ENCODE measurements at regions not wholly inside any gene's neighbourhood (a gene's known extent, or its start where the extent isn't known, plus 50 kb on each side); places are given as distances from the start of the nearest gene placed in this dataset.

DNA sequence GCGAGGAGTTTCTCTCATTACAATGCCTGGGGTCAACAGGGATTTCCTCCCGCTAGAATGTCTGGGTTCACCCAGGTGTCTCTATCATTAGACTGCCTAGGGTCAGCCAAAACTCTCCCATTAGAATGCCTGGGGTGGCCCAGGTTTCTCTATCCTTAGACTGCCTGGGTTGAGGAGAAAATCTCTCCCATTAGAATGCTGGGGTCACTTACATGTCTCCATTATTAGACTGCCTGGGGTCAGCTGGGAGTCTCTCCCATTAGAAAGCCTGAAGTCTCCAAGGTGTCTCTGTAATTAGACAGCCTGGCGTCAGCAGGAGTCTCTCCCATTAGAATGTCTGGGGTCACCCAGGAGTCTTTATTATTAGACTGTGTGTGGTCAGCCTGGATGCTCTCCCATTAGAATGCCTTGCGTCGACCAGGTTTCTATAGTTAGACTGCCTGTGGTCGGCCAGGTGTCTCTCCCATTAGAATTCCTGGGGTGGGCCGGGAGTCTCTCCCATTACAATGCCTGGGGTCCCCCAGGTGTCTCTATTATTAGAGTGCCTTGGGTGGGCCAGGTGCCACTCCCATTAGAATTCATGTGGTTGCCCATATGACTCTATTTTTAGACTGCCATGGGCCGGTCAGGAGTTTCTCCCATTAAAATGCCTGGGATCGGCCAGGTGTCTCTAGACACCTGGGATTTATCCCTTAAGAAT lies 2272.1 kb downstream of the TP53TG3F start:
- Histone ChIP-seq H3K18ac (ENCODE audit: insufficient read length, low read depth, low read length) (no peak overlapping the region), H3K27ac (ENCODE audit: insufficient read length, low read depth, low read length) (no peak overlapping the region)

More for the DNA sequence above, 2272.1 kb downstream of the TP53TG3F start:
- Histone ChIP-seq H2BK20ac (ENCODE audit: low read depth, low read length, poor library complexity, severe bottlenecking) (no peak overlapping the region), H2BK5ac (ENCODE audit: insufficient read length, low read length) (no peak overlapping the region), H3K23me2 (ENCODE audit: insufficient read length, low read depth, low read length, poor library complexity, severe bottlenecking) (no peaks in the 10 kb centered on the region), H4K5ac (ENCODE audit: insufficient read length, low read depth, low read length) (no peak overlapping the region), H3T11ph (ENCODE audit: low read length) (no peak overlapping the region), H2AK5ac (ENCODE audit: insufficient read length, low read length) (no peak overlapping the region), H3K23ac (ENCODE audit: insufficient read length, low read depth, low read length) (no peak overlapping the region), H3K79me1 (ENCODE audit: insufficient read depth, low read depth, low read length, poor library complexity, severe bottlenecking) (no peaks in the 10 kb centered on the region), H3K27me3 (ENCODE audit: insufficient read depth, low read length) (no peaks in the 10 kb centered on the region), H4K20me1 (ENCODE audit: control insufficient read depth, insufficient read depth, insufficient read length) (no peaks in the 10 kb centered on the region), H2AFZ (ENCODE audit: low read length) (no peak overlapping the region), H3K4me1 (ENCODE audit: insufficient read depth, low read length) (no peaks in the 10 kb centered on the region), H3K79me2 (ENCODE audit: insufficient read depth, low read length) (no peaks in the 10 kb centered on the region), H4K91ac (ENCODE audit: insufficient read length, low read depth, low read length) (no peak overlapping the region), H3K56ac (ENCODE audit: insufficient read length, low read depth, low read length) (no peak overlapping the region), H3K4me2 (ENCODE audit: insufficient read depth, insufficient read length, low read length) (no peak overlapping the region), H3K14ac (ENCODE audit: insufficient read depth, low read length) (no peak overlapping the region), H2BK12ac (ENCODE audit: insufficient read length, low read depth, low read length) (no peak overlapping the region), H4K8ac (replicated peaks; ENCODE audit: insufficient read length, low read depth, low read length) (no peak overlapping the region), H3K9me3 (ENCODE audit: control insufficient read depth, low read depth, low read length) (peaks cover 81% of the 10 kb centered on the region), H2BK120ac (ENCODE audit: low read depth, low read length, poor library complexity, severe bottlenecking) (no peak overlapping the region), H3K4ac (ENCODE audit: low read depth, low read length) (no peak overlapping the region), H3K9ac (ENCODE audit: extremely low read depth, insufficient read length, low read length) (no peak overlapping the region), H2BK15ac (ENCODE audit: low read depth, low read length) (no peak overlapping the region)
- Mint-ChIP-seq H3K36me3 (ENCODE audit: insufficient read depth in 1 of 3, low read depth in 3 of 3) (peaks cover 4 to 22% (median 17%) of the 10 kb centered on the region in 3 experiments; a peak in 6 of 7 replicates), H3K27ac (no peak overlapping the region), H3K9me3 (peaks cover 93 to 95% of the 10 kb centered on the region in 2 experiments), H3K4me1 (no peaks in the 10 kb centered on the region), H3K27me3 (ENCODE audit: low read depth) (no peaks in the 10 kb centered on the region), H3K4me3 (no peak overlapping the region; a peak in 1 of 5 replicates)
- WGBS (ENCODE audit: extremely low coverage, insufficient read length, low lambda C conversion rate): no CpG with 5 or more reads among the region's 9 CpGs
- DNase-seq: no peak
- no peak for TF ChIP-seq CTCF (conservative IDR thresholded peaks at IDR 0.05)

All from H9 (cell line).